ENCODE measurements at regions not wholly inside any gene's neighbourhood (a gene's known extent, or its start where the extent isn't known, plus 50 kb on each side); places are given as distances from the start of the nearest gene placed in this dataset.

DNA sequence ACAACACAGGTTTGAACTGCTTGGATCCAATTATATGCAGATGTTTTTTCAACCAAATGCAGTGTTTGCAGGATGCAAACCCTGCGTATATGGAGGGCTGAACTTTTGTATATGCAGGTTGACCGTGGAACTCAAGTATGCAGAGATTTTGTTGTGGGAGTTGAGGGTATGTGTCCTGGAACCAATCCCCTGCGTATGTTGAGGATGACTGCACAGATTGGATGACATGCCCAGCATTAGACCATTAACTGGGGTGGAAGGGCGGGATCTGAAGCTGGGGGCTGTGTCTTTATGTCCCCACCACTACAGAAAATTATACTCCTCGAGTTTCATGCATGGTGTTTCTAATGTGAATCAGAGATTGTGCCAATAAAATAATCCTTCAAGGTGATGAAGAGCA, 162.2 kb upstream of the RMST start:
- TF ChIP-seq, protein P1, sequence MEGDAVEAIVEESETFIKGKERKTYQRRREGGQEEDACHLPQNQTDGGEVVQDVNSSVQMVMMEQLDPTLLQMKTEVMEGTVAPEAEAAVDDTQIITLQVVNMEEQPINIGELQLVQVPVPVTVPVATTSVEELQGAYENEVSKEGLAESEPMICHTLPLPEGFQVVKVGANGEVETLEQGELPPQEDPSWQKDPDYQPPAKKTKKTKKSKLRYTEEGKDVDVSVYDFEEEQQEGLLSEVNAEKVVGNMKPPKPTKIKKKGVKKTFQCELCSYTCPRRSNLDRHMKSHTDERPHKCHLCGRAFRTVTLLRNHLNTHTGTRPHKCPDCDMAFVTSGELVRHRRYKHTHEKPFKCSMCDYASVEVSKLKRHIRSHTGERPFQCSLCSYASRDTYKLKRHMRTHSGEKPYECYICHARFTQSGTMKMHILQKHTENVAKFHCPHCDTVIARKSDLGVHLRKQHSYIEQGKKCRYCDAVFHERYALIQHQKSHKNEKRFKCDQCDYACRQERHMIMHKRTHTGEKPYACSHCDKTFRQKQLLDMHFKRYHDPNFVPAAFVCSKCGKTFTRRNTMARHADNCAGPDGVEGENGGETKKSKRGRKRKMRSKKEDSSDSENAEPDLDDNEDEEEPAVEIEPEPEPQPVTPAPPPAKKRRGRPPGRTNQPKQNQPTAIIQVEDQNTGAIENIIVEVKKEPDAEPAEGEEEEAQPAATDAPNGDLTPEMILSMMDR (IDR thresholded peaks at IDR 0.05): no peak
- Mint-ChIP-seq H3K27me3 (peaks cover 6% of the 10 kb centered on the region), H3K4me3 (no peak overlapping the region), H3K27ac (no peak overlapping the region), H3K9me3 (peaks cover 3% of the 10 kb centered on the region), H3K36me3 (ENCODE audit: low read depth) (no peaks in the 10 kb centered on the region), H3K4me1 (ENCODE audit: low read depth) (no peaks in the 10 kb centered on the region)
- ChIA-PET POLR2A (no interaction called here), CTCF (interaction anchor here (1.4 kb wide), 1 partner anchor 18 kb away, joined by 3 read pairs; no protein-coding TSS in a partner anchor)
- intact Hi-C loops (cut with micrococcal nuclease): no loop called here
- DNase-seq: no peak
- ATAC-seq: no peak

DNA sequence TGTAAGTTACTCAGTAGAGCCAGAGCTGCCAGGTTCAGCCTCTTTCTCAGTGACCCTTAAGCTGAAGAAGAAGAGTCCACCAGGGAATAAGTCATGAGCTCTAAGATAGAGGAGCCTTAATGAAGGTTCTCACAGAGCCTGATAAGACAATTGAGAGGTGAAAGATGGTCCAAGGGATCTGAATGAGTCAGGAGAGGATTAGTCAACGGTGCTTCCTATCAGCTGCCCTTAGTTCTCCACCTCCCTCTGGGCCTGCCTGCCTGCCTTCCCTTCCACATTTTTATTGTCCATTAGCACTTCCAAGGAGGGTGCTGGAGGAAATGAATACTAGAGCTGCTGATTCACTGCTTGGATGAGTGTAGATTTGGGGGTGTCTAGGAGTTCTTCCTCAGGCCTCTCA, 161.7 kb upstream of the RMST start:
- H3K36me3 Mint-ChIP-seq (ENCODE audit: low read depth): no peaks in the 10 kb centered on the region
- ChIA-PET CTCF (interaction anchor here (1.0 kb wide), 1 partner anchor 104 kb away, joined by 3 read pairs; no protein-coding TSS in a partner anchor), POLR2A (no interaction called here)
- TF ChIP-seq, protein P1 (IDR thresholded peaks at IDR 0.05): no peak
- H3K27me3 Mint-ChIP-seq: peaks cover 6% of the 10 kb centered on the region
- no peak overlapping the region for H3K4me3 Mint-ChIP-seq
- peaks cover under 1% of the 10 kb centered on the region for H3K9me3 Mint-ChIP-seq
- no peak overlapping the region for H3K27ac Mint-ChIP-seq
- intact Hi-C loops (cut with micrococcal nuclease): no loop called here
- DNase-seq (no peak), ATAC-seq (no peak)
- no peaks in the 10 kb centered on the region for H3K4me1 Mint-ChIP-seq (ENCODE audit: low read depth)

DNA sequence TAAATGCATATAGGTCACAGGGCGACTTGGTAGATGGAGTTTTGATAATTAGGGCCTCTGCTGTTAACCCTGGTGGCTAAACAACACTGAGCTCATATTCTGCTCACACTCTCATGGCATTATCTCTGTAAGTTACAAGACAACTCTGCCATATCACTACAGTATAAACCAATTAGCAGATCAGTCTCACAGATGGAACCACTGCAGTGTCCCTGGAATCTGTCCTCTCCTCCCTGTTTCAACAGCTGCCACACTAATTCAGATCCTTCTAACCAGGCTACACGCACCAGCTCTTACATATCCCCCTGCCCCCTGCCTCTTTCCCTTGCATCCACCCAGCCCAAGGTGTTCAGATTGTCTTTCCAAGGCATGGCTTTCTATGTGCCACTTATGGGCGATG, 161.0 kb upstream of the RMST start:
- CTCF ChIA-PET: interaction anchor here (0.9 to 1.0 kb wide), 2 partner anchors 19 to 103 kb away, joined by 3 read pairs; no protein-coding TSS in a partner anchor
- POLR2A ChIA-PET: no interaction called here
- intact Hi-C loops (cut with micrococcal nuclease): no loop called here
- ATAC-seq (no peak), DNase-seq (no peak)
- H3K36me3 Mint-ChIP-seq (ENCODE audit: low read depth): no peaks in the 10 kb centered on the region
- no peaks in the 10 kb centered on the region for H3K9me3 Mint-ChIP-seq
- H3K27ac Mint-ChIP-seq: no peak overlapping the region
- H3K27me3 Mint-ChIP-seq: peaks cover 6% of the 10 kb centered on the region
- H3K4me3 Mint-ChIP-seq: no peak overlapping the region
- TF ChIP-seq, protein P1 (IDR thresholded peaks at IDR 0.05): no peak
- no peaks in the 10 kb centered on the region for H3K4me1 Mint-ChIP-seq (ENCODE audit: low read depth)

DNA sequence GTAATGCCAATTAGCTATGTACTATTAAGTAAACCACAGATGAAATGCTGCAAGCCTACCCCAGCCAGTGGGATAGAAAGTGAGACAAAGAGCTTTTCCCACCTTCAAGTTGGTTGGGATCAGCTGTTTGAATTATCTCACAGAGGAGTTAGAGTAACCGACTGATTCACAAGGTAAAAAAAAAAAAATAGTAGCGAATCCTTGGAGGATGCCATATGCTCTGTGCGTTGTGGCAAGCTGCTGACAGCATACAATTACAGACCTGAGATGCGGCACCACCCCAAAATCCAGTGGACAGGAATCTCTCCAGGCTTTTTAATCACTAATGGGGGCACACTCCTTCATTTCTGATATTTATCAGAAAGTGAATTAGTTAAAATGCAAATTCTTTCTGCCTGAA, 157.0 kb upstream of the RMST start:
- CTCF ChIA-PET: interaction anchor here (0.6 to 1.3 kb wide), 2 partner anchors 157 to 318 kb away, joined by 3 read pairs; no protein-coding TSS in a partner anchor
- H3K36me3 Mint-ChIP-seq (ENCODE audit: low read depth): no peaks in the 10 kb centered on the region
- ATAC-seq: no peak
- no peaks in the 10 kb centered on the region for H3K9me3 Mint-ChIP-seq
- no peak overlapping the region for H3K4me3 Mint-ChIP-seq
- no peak overlapping the region for H3K27ac Mint-ChIP-seq
- peaks cover 5% of the 10 kb centered on the region for H3K27me3 Mint-ChIP-seq
- H3K4me1 Mint-ChIP-seq (ENCODE audit: low read depth): no peaks in the 10 kb centered on the region
- TF ChIP-seq, protein P1 (IDR thresholded peaks at IDR 0.05): no peak
- POLR2A ChIA-PET: no interaction called here
- no peak for DNase-seq
- intact Hi-C loops (cut with micrococcal nuclease): loop anchor here (5.0 kb wide), 1 partner anchor 318 kb away; no protein-coding TSS in a partner anchor

DNA sequence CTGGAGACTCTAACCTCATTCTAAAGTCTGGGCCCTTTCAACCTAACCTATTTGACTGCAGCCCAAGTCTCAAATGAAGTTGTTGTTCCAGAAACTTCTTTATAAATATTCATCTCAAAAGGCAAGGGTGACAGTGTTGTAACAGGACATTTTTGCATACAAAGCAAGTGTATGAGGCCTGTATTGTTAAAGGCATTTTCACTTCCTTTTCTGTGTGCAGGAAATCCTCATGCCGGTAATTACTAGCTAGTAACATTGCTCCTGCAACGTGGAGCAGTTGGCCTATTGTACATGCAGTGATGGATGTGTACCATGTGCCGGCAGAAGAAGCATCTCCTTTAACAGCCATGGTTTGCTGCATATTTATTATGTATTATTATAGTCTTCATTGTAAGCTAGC, 156.5 kb upstream of the RMST start:
- intact Hi-C loops (cut with micrococcal nuclease): loop anchor here (5.0 kb wide), 1 partner anchor 319 kb away; no protein-coding TSS in a partner anchor
- no peaks in the 10 kb centered on the region for H3K4me1 Mint-ChIP-seq (ENCODE audit: low read depth)
- ChIA-PET CTCF (interaction anchor here (0.6 to 1.3 kb wide), 2 partner anchors 158 to 319 kb away, joined by 3 read pairs; no protein-coding TSS in a partner anchor), POLR2A (no interaction called here)
- TF ChIP-seq, protein P1 (IDR thresholded peaks at IDR 0.05): no peak
- H3K27ac Mint-ChIP-seq: no peak overlapping the region
- no peaks in the 10 kb centered on the region for H3K36me3 Mint-ChIP-seq (ENCODE audit: low read depth)
- ATAC-seq (no peak), DNase-seq (no peak)
- H3K9me3 Mint-ChIP-seq: no peaks in the 10 kb centered on the region
- H3K27me3 Mint-ChIP-seq: peaks cover 7% of the 10 kb centered on the region
- no peak overlapping the region for H3K4me3 Mint-ChIP-seq

Data from activated CD8-positive, alpha-beta T cell treated with anti-CD3 and anti-CD28 coated beads for 36 hours (primary cell).